ENCODE measurements at regions not wholly inside any gene's neighbourhood (a gene's known extent, or its start where the extent isn't known, plus 50 kb on each side); places are given as distances from the start of the nearest gene placed in this dataset.

GRCh38 chr2:207469451-207469850, 60.3 kb upstream of the CREB1 start:
- TF ChIP-seq USF2 (IDR thresholded peaks at IDR 0.05; ENCODE audit: borderline replicate concordance, low read depth, low read length) (no peak), RAD21 (IDR thresholded peaks at IDR 0.05; ENCODE audit: low read length) (peak; percentile 31), YY1 (IDR thresholded peaks at IDR 0.05; ENCODE audit: low read depth) (no peak), TCF12 (IDR thresholded peaks at IDR 0.05) (no peak), SIN3A (IDR thresholded peaks at IDR 0.05; ENCODE audit: borderline replicate concordance, low read depth, low read length) (no peak), EZH2phosphoT487 (IDR thresholded peaks at IDR 0.05; ENCODE audit: borderline replicate concordance, low read depth) (no peak), REST (IDR thresholded peaks at IDR 0.05; ENCODE audit: low read depth, low read length) (no peak), TAF1 (IDR thresholded peaks at IDR 0.05; ENCODE audit: borderline replicate concordance, low read depth, low read length) (no peak), FOXM1 (IDR thresholded peaks at IDR 0.05; ENCODE audit: low read depth) (no peak), GABPA (IDR thresholded peaks at IDR 0.05; ENCODE audit: low read depth) (no peak), POLR2AphosphoS5 (IDR thresholded peaks at IDR 0.05; ENCODE audit: low read depth, low read length) (no peak)
- TF ChIP-seq, protein P1, sequence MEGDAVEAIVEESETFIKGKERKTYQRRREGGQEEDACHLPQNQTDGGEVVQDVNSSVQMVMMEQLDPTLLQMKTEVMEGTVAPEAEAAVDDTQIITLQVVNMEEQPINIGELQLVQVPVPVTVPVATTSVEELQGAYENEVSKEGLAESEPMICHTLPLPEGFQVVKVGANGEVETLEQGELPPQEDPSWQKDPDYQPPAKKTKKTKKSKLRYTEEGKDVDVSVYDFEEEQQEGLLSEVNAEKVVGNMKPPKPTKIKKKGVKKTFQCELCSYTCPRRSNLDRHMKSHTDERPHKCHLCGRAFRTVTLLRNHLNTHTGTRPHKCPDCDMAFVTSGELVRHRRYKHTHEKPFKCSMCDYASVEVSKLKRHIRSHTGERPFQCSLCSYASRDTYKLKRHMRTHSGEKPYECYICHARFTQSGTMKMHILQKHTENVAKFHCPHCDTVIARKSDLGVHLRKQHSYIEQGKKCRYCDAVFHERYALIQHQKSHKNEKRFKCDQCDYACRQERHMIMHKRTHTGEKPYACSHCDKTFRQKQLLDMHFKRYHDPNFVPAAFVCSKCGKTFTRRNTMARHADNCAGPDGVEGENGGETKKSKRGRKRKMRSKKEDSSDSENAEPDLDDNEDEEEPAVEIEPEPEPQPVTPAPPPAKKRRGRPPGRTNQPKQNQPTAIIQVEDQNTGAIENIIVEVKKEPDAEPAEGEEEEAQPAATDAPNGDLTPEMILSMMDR (IDR thresholded peaks at IDR 0.05) = no peak
